ENCODE measurements at regions not wholly inside any gene's neighbourhood (a gene's known extent, or its start where the extent isn't known, plus 50 kb on each side); places are given as distances from the start of the nearest gene placed in this dataset.

GRCh38 chr10:64465653-64466052 lies 944.5 kb downstream of the REEP3 start:
- TF ChIP-seq CTCF (conservative IDR thresholded peaks at IDR 0.05; ENCODE audit: low read depth in 2 of 2) (no peak), STAT1 (IDR thresholded peaks at IDR 0.05; ENCODE audit: unreplicated experiment) (no peak)
